MCF 10A (cell line): ENCODE measurements at regions not wholly inside any gene's neighbourhood (a gene's known extent, or its start where the extent isn't known, plus 50 kb on each side); places are given as distances from the start of the nearest gene placed in this dataset.

Source experiments
- BruUV-seq: library from RNA; stranded (reverse); fragments of 400-500 nt; replicated peaks from 2 replicates; lab custom pipeline; 2021; lab: Mats Ljungman, UMichigan
- CTCF ChIA-PET: fragments of 300-600 bp; sonication (Branson Sonifier 250); formaldehyde crosslinking; extraction: SDS; loops from one replicate; lab custom pipeline; 2021; ENCODE audit warnings: antibody characterized with exemption, inconsistent platforms; lab: Yijun Ruan, JAX
- POLR2A ChIA-PET: fragments of 300-600, 350-650 bp; sonication (Branson Sonifier 250); formaldehyde crosslinking; extraction: SDS; loops from one replicate; lab custom pipeline; 2020; ENCODE audit warnings: antibody characterized with exemption, inconsistent platforms; lab: Yijun Ruan, JAX
- DNase-seq: peaks from one replicate; pipeline ENCODE4 v3.0.0-alpha.2; 2018; ENCODE audit not compliant: unreplicated experiment
- H3K27ac Mint-ChIP-seq: one replicate; pipeline ENCODE4 v1.8.0; 2022; ENCODE audit warnings: mild to moderate bottlenecking, low read depth, mixed read lengths; ENCODE audit not compliant: unreplicated experiment
- H3K27me3 Mint-ChIP-seq: one replicate; pipeline ENCODE4 v1.8.0; 2022; ENCODE audit warnings: mixed read lengths; ENCODE audit not compliant: insufficient read depth, unreplicated experiment
- H3K36me3 Mint-ChIP-seq: one replicate; pipeline ENCODE4 v1.8.0; 2022; ENCODE audit warnings: mild to moderate bottlenecking, moderate library complexity, mixed read lengths; ENCODE audit not compliant: insufficient read depth, unreplicated experiment
- H3K4me1 Mint-ChIP-seq: one replicate; pipeline ENCODE4 v1.8.0; 2022; ENCODE audit warnings: mixed read lengths; ENCODE audit not compliant: insufficient read depth, unreplicated experiment
- H3K4me3 Mint-ChIP-seq: one replicate; pipeline ENCODE4 v1.8.0; 2022; ENCODE audit warnings: mild to moderate bottlenecking, moderate library complexity, mixed read lengths; ENCODE audit not compliant: unreplicated experiment
- H3K9me3 Mint-ChIP-seq: one replicate; pipeline ENCODE4 v1.8.0; 2022; ENCODE audit warnings: mixed read lengths; ENCODE audit not compliant: unreplicated experiment
- CTCF ChIP-seq: fragments of 200-600 bp; IDR thresholded peaks from one replicate; pipeline ENCODE4 v1.8.0; 2022; ENCODE audit warnings: antibody characterized with exemption, mild to moderate bottlenecking; ENCODE audit not compliant: unreplicated experiment
- intact Hi-C: fragments of 100-400 bp; cut with micrococcal nuclease; formaldehyde crosslinking; loops from 2 replicates; pipeline ENCODE4 v1.14.1; 2022

GRCh38 chr3:76638006-76638405, 401.9 kb upstream of the ROBO2 start:
- Mint-ChIP-seq H3K9me3 (no peaks in the 10 kb centered on the region), H3K27ac (no peak overlapping the region), H3K36me3 (no peaks in the 10 kb centered on the region), H3K27me3 (peaks cover 14% of the 10 kb centered on the region), H3K4me3 (no peak overlapping the region), H3K4me1 (no peaks in the 10 kb centered on the region)
- CTCF ChIA-PET, result no interaction called here
- no peak for DNase-seq
- intact Hi-C loops, result no loop called here
- no TSS peak for BruUV-seq
- POLR2A ChIA-PET, result no interaction called here
- no peak for TF ChIP-seq CTCF

- Mint-ChIP-seq H3K4me1 (no peaks in the 10 kb centered on the region), H3K27me3 (peaks cover 28% of the 10 kb centered on the region), H3K27ac (no peak overlapping the region), H3K36me3 (no peaks in the 10 kb centered on the region), H3K9me3 (no peaks in the 10 kb centered on the region), H3K4me3 (no peak overlapping the region)
- DNase-seq, result no peak
- TF ChIP-seq CTCF, result no peak
- POLR2A ChIA-PET, result no interaction called here
- no TSS peak for BruUV-seq
- CTCF ChIA-PET, result interaction anchor here (1.0 kb wide), 1 partner anchor 36 kb away, joined by 4 read pairs; no protein-coding TSS in a partner anchor
- intact Hi-C loops, result no loop called here
Measured at GRCh38 chr3:76643623-76644304, 396.1 kb upstream of the ROBO2 start.

DNA sequence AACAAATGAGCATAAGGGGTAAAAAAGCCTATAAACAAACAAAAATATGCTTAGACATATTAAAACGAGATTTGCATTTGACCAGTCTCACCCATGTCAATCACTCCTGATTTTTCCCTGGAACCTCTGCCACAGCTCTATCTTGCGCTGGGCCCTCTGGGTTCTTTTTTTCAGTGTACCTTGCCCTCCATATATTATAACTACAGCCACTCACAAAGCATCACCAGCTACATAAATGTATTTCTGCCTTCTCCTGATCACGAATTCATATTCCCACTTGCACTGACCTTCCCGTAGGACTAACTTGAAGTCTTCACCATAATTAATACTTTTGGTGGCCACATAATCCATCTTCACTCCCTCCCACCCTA, 395.6 kb upstream of the ROBO2 start:
- no peaks in the 10 kb centered on the region for H3K9me3 Mint-ChIP-seq
- no TSS peak for BruUV-seq
- ChIA-PET POLR2A (no interaction called here), CTCF (no interaction called here)
- intact Hi-C loops, result no loop called here
- H3K36me3 Mint-ChIP-seq, result no peaks in the 10 kb centered on the region
- peaks cover 28% of the 10 kb centered on the region for H3K27me3 Mint-ChIP-seq
- H3K4me3 Mint-ChIP-seq, result no peak overlapping the region
- H3K4me1 Mint-ChIP-seq, result no peaks in the 10 kb centered on the region
- no peak overlapping the region for H3K27ac Mint-ChIP-seq
- TF ChIP-seq CTCF, result no peak
- DNase-seq, result no peak

DNA sequence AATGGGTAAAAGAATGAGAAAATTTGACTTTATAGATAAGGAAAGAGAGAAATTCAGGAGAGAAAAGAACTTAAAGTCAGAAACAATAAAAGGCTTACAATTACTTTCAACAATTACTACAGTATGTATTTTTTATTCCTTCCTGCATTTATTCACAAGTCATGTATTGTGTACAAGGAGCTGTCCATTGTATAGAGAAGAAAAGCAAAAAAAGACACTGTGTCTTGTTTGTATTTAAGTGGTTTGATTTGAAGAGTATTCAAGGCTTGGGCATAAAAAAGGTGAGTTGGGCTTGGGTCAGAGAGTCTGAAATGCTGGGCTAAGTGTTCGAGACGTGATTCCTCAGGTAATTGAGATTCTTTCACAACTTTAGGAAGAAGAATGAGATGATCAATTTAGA, 394.2 kb upstream of the ROBO2 start:
- intact Hi-C loops, result no loop called here
- Mint-ChIP-seq H3K27ac (no peak overlapping the region), H3K36me3 (no peaks in the 10 kb centered on the region), H3K4me1 (no peaks in the 10 kb centered on the region), H3K4me3 (no peak overlapping the region), H3K9me3 (no peaks in the 10 kb centered on the region), H3K27me3 (peaks cover 41% of the 10 kb centered on the region)
- DNase-seq, result no peak
- POLR2A ChIA-PET, result no interaction called here
- CTCF ChIA-PET, result no interaction called here
- no TSS peak for BruUV-seq
- TF ChIP-seq CTCF, result no peak
